HepG2 (cell line): ENCODE measurements at regions not wholly inside any gene's neighbourhood (a gene's known extent, or its start where the extent isn't known, plus 50 kb on each side); places are given as distances from the start of the nearest gene placed in this dataset.
A peak's percentile ranks its signal among the peaks of the same experiment; 100 is the strongest.

Experiments
- HNF1B ChIP-seq: sonication (generic); formaldehyde crosslinking; IDR thresholded peaks from 2 replicates; pipeline ENCODE4 v1.5.1; 2020; ENCODE audit warnings: mild to moderate bottlenecking, moderate library complexity, missing genetic modification reagents
- MAZ ChIP-seq, 2 experiments: sonication (generic) in 1 of 2; formaldehyde crosslinking in 1 of 2; IDR thresholded peaks; 2 replicates each; pipeline versions ENCODE4 v1.5.0 to v1.6.1; 2012 to 2020; ENCODE audit warnings: low read depth in 2 of 2, mild to moderate bottlenecking in 2 of 2, borderline replicate concordance in 1 of 2, improper control_type of control experiment in 1 of 2, low read length in 1 of 2, missing genetic modification reagents in 1 of 2, moderate library complexity in 1 of 2
- MNT ChIP-seq: fragments of 450-650 bp; IDR thresholded peaks from 2 replicates; pipeline ENCODE4 v1.6.1; 2016
- MXD1 ChIP-seq: sonication (generic); formaldehyde crosslinking; IDR thresholded peaks from 2 replicates; pipeline ENCODE4 v1.4.0; 2020; ENCODE audit warnings: mild to moderate bottlenecking, missing genetic modification reagents
- NR0B2 ChIP-seq: sonication (generic); formaldehyde crosslinking; IDR thresholded peaks from 2 replicates; pipeline ENCODE4 v1.4.0; 2020; ENCODE audit warnings: mild to moderate bottlenecking, missing genetic modification reagents
- PAX8 ChIP-seq: sonication (generic); formaldehyde crosslinking; IDR thresholded peaks from 2 replicates; pipeline ENCODE4 v1.8.0; 2022; ENCODE audit warnings: mild to moderate bottlenecking, missing genetic modification reagents, borderline replicate concordance
- POGZ ChIP-seq: sonication (generic); formaldehyde crosslinking; IDR thresholded peaks from 2 replicates; pipeline ENCODE4 v1.4.0; 2020; ENCODE audit warnings: mild to moderate bottlenecking, missing genetic modification reagents
- POLR2A ChIP-seq, 2 experiments: IDR thresholded peaks; 2 replicates each; pipeline ENCODE4 v1.6.1; 2011; ENCODE audit warnings: low read depth in 2 of 2, low read length in 2 of 2, mild to moderate bottlenecking in 1 of 2, moderate library complexity in 1 of 2; ENCODE audit not compliant: insufficient read depth in 1 of 2
- RERE ChIP-seq: IDR thresholded peaks from 2 replicates; pipeline ENCODE4 v1.6.1; 2016; ENCODE audit warnings: low read depth, missing genetic modification reagents, missing compliant biosample characterization
- SIX1 ChIP-seq: sonication (generic); formaldehyde crosslinking; IDR thresholded peaks from 2 replicates; pipeline ENCODE4 v1.4.0; 2020; ENCODE audit warnings: missing genetic modification reagents, borderline replicate concordance
- ZC3H13 ChIP-seq: sonication (generic); formaldehyde crosslinking; IDR thresholded peaks from 2 replicates; pipeline ENCODE4 v1.8.1; 2023; ENCODE audit warnings: mild to moderate bottlenecking, missing genetic modification reagents, moderate library complexity
- ZNF274 ChIP-seq: sonication (generic); formaldehyde crosslinking; IDR thresholded peaks from 2 replicates; pipeline ENCODE4 v1.5.1; 2020; ENCODE audit warnings: mild to moderate bottlenecking, missing genetic modification reagents
- ZNF343 ChIP-seq: sonication (generic); formaldehyde crosslinking; IDR thresholded peaks from 2 replicates; pipeline ENCODE4 v1.4.0; 2020; ENCODE audit warnings: mild to moderate bottlenecking, missing genetic modification reagents
- ZNF609 ChIP-seq: sonication (generic); formaldehyde crosslinking; IDR thresholded peaks from 2 replicates; pipeline ENCODE4 v1.4.0; 2020; ENCODE audit warnings: mild to moderate bottlenecking, missing genetic modification reagents, borderline replicate concordance
- ZNF678 ChIP-seq: sonication (generic); formaldehyde crosslinking; IDR thresholded peaks from 2 replicates; pipeline ENCODE4 v1.4.0; 2020; ENCODE audit warnings: mild to moderate bottlenecking, missing genetic modification reagents

- TF ChIP-seq RERE (CRISPR knock-in tag) (peak; percentile 82), ZC3H13 (CRISPR knock-in tag) (no peak), PAX8 (CRISPR knock-in tag) (no peak), SIX1 (peak; percentile 72), MAZ (IDR thresholded peaks at IDR 0.05; ENCODE audit: borderline replicate concordance, low read depth, low read length) (no peak), MAZ (CRISPR knock-in tag; IDR thresholded peaks at IDR 0.05; ENCODE audit: low read depth) (no peak), MNT (no peak), ZNF609 (CRISPR knock-in tag) (peak; percentile 58; the same call in 1 of the 2 replicates), ZNF678 (no peak), POLR2A (IDR thresholded peaks at IDR 0.05; ENCODE audit: insufficient read depth in 1 of 2, low read depth in 2 of 2, low read length in 2 of 2) (no peak), POGZ (no peak), NR0B2 (CRISPR knock-in tag) (no peak), ZNF343 (no peak), HNF1B (CRISPR knock-in tag) (no peak), MXD1 (CRISPR knock-in tag) (no peak), ZNF274 (no peak)
Measured at GRCh38 chr4:162392946-162393345, 229.1 kb upstream of the FSTL5 start (continued).
